K562 (cell line): ENCODE measurements at regions not wholly inside any gene's neighbourhood (a gene's known extent, or its start where the extent isn't known, plus 50 kb on each side); places are given as distances from the start of the nearest gene placed in this dataset.

ENCODE experiments used
- MEF2A ChIP-seq: IDR thresholded peaks from 2 replicates; pipeline ENCODE4 v1.6.1; 2011; ENCODE audit warnings: low read depth, mild to moderate bottlenecking, low read length, moderate library complexity; ENCODE audit not compliant: control insufficient read depth
- MYNN ChIP-seq, 2 experiments: sonication (generic); formaldehyde crosslinking in 1 of 2; IDR thresholded peaks; 2 replicates each; pipeline versions ENCODE4 v1.5.0 to v1.6.1; 2016 to 2020; ENCODE audit warnings: antibody characterized with exemption in 1 of 2, missing genetic modification reagents in 1 of 2
- RCOR1 ChIP-seq, 2 experiments: IDR thresholded peaks; 2 replicates each; pipeline ENCODE4 v1.6.1; 2012; ENCODE audit warnings: low read depth in 2 of 2, low read length in 2 of 2, borderline replicate concordance in 1 of 2, improper control_type of control experiment in 1 of 2
- SP1 ChIP-seq: sonication (generic); formaldehyde crosslinking; IDR thresholded peaks from 2 replicates; pipeline ENCODE4 v1.8.1; 2022; ENCODE audit warnings: mild to moderate bottlenecking, missing genetic modification reagents
- TARDBP ChIP-seq: fragments of 450-650 bp; IDR thresholded peaks from 2 replicates; pipeline ENCODE4 v1.6.1; 2016
- TCF7L2 ChIP-seq: fragments of 150-350 bp; IDR thresholded peaks from 2 replicates; pipeline ENCODE4 v1.6.1; 2016; ENCODE audit warnings: low read depth, mild to moderate bottlenecking, low read length, moderate library complexity
- ZNF695 ChIP-seq: fragments of 450-650 bp; formaldehyde crosslinking; IDR thresholded peaks from 2 replicates; pipeline ENCODE4 v1.4.0; 2020; ENCODE audit warnings: mild to moderate bottlenecking, moderate library complexity
- TF ChIP-seq, protein P1 (sequence below), 3 experiments: IDR thresholded peaks in 2 of 3; conservative IDR thresholded peaks in 1 of 3; 2 replicates each; pipeline ENCODE4 v1.5.1; 2011 to 2012; ENCODE audit warnings: low read length in 3 of 3, mild to moderate bottlenecking in 3 of 3, control low read depth in 2 of 3, improper control_type of control experiment in 1 of 3, inconsistent platforms in 1 of 3, low read depth in 1 of 3, mixed read lengths in 1 of 3, moderate library complexity in 1 of 3; ENCODE audit not compliant: insufficient read depth in 2 of 3
- TF ChIP-seq, protein P2 (sequence below): fragments of 250-450 bp; sonication (Bioruptor Pico); IDR thresholded peaks from 2 replicates; pipeline ENCODE4 v1.5.0; 2021; ENCODE audit warnings: mild to moderate bottlenecking, moderate library complexity

DNA sequence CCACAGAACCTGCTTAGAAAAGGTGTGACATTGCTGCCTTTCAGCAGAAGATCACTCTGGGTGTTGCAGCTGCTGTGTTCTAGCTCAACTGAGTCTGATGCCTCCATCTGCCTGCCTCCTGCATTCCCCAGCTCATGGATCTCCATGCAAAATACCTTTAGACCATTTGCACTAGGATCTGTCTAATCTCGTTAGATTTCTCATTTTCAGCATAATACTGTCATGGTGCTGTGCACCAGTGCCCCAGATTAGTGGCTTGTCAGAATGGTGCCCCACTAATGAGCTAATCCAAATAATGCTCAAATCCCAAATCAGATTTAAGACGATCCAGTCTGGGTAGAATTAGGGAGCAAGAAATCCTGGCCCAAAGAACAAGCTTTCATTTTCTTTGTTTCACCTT lies 284.4 kb upstream of the PARD3B start (continued):
- TF ChIP-seq, protein P1, sequence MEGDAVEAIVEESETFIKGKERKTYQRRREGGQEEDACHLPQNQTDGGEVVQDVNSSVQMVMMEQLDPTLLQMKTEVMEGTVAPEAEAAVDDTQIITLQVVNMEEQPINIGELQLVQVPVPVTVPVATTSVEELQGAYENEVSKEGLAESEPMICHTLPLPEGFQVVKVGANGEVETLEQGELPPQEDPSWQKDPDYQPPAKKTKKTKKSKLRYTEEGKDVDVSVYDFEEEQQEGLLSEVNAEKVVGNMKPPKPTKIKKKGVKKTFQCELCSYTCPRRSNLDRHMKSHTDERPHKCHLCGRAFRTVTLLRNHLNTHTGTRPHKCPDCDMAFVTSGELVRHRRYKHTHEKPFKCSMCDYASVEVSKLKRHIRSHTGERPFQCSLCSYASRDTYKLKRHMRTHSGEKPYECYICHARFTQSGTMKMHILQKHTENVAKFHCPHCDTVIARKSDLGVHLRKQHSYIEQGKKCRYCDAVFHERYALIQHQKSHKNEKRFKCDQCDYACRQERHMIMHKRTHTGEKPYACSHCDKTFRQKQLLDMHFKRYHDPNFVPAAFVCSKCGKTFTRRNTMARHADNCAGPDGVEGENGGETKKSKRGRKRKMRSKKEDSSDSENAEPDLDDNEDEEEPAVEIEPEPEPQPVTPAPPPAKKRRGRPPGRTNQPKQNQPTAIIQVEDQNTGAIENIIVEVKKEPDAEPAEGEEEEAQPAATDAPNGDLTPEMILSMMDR (IDR thresholded peaks at IDR 0.05 in 2 of 3, conservative IDR thresholded peaks at IDR 0.05 in 1 of 3; ENCODE audit: insufficient read depth in 2 of 3, low read depth in 1 of 3, low read length in 3 of 3) = no peak
- TF ChIP-seq ZNF695 (CRISPR knock-in tag) = no peak
- TF ChIP-seq TARDBP = no peak
- no peak for TF ChIP-seq MEF2A
- no peak for TF ChIP-seq TCF7L2
- TF ChIP-seq RCOR1 (IDR thresholded peaks at IDR 0.05; ENCODE audit: borderline replicate concordance in 1 of 2, low read depth in 2 of 2, low read length in 2 of 2) = no peak
- no peak for TF ChIP-seq SP1
- no peak for TF ChIP-seq MYNN (IDR thresholded peaks at IDR 0.05)
- no peak for TF ChIP-seq MYNN (CRISPR knock-in tag; IDR thresholded peaks at IDR 0.05)
- TF ChIP-seq, protein P2, sequence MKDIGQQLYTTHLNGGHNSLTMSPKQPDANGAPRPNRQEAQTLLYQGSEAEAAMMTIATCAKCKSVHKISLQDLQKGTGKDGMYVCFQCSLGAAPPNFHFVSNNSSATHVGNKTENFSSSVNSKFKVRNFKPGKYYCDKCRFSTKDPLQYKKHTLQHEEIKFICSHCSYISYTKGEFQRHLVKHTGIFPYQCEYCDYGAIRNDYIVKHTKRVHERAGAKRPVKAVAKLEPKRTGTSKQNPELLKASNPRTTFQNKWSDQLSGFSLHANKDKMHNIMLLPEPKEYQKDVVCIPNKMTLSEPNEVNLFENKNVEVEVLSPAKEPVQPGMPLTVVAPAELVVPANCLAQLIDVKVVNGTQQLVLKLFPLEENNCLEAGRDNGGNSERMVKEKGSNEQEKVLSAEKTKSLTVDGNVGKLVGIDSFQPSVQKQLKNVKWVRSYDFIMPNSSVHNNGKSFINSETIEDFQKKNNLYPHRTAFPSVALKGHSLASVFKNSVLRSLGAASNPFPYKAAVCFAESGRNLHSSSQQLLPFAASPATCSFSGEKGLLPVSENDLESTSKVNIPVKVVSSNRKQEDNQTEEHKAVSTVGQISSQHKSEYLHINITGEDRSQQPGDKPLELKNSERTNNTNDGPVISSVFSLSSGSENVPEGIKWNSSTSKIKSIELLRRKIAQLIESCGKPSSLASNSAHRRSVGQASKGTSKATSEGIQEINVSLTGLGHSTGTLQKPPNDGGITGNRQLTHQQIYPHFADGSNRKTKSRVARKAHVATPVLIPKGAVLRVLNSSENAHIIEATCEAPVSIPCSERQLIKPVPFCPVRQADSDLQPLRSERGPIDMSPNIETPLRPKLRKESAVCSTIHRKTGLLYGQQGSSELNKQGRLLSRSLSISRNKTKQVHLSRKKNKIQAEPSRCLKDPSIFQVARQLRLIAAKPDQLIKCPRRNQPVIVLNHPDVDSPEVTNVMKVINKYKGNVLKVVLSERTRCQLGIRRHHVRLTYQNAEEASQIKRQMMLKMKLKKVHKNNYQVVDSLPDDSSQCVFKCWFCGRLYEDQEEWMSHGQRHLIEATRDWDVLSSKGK = no peak
